IPS-NIHi11 (cell line): ENCODE measurements at regions not wholly inside any gene's neighbourhood (a gene's known extent, or its start where the extent isn't known, plus 50 kb on each side); places are given as distances from the start of the nearest gene placed in this dataset.
"Not testable (repeated sequence)": the region's sequence is repeated elsewhere in the genome, so short reads cannot be mapped to it uniquely, and the experiment has no call there.

Experiments used
- DNase-seq: peaks from one replicate; pipeline ENCODE4 v3.0.0; 2012; ENCODE audit warnings: mixed read lengths, low spot score

DNA sequence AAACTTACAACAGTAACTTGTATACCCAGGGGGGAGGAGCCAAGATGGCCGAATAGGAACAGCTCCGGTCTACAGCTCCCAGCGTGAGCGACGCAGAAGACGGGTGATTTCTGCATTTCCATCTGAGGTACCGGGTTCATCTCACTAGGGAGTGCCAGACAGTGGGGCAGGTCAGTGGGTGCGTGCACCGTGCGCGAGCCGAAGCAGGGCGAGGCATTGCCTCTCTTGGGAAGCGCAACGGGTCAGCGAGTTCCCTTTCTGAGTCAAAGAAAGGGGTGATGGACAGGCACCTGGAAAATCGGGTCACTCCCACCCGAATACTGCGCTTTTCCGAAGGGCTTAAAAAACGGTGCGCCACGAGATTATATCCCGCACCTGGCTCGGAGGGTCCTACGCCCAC is 278.8 kb downstream of the FAM47B start:
- DNase-seq: not testable (repeated sequence)

DNA sequence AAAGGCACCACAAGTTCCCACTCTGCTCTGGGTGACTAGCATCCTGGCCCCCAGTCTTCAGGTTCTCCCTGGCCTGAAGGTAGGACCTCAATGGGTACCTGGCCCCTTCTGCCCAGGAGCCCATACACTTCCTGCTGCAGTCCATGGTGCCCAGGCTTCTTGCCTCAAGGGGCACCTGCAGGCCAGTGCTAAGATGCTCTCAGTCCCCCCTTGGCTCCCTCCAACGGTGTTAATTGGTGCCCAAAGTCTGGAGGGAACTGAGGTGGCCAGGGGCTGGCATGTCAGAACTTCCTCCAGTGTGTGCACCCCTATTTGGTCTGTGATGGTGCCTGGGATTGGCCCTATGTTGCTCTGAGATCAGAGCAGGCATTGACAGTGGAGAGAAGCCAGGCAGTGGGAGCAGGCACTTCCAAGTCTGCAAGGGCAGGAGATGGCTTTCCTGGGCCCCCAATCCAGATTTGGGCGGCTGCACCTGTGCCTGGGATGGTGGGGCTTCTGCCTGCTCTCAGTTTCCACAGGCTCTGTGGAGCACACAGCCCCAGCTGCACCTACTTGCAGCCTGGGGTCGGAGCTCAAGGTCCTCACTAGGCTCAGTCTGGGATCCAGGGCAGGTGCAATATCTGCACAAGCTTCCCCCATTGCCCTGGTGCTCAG is 301.6 kb downstream of the FAM47B start:
- no peak for DNase-seq

DNA sequence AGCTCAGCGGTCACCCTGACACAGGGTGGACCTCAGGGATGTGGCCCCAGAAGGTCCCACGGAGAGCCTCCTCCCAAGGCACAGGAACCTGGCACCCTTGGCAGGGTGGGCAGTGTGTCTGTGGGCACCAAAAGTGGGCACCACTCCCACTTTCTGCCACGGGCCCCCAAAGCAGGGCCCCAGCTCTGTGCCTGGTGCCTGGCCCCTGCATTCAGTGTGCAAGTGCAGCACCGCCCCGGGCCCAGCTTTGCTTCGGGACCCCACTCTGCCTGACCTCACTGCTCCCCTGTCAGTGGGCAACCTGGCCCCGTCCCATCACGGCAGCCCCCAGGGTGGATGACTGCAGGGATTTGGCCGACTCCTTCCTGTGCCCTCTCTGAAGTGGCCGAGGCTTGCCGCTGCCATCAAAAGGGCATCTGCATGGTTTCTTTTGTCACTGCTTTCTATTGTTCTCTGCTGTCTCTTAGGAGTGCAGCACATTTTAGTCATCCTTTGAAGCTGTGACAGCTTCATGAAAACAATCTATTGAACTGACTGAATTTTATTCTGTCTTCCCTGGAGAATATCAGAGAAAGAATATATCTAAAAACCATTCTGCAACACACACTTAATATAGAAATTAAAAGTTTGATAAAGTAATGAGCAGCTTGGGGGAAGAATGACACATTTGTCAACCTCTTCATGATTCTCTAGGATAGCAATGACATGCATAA is 302.4 kb downstream of the FAM47B start:
- DNase-seq: no peak

DNA sequence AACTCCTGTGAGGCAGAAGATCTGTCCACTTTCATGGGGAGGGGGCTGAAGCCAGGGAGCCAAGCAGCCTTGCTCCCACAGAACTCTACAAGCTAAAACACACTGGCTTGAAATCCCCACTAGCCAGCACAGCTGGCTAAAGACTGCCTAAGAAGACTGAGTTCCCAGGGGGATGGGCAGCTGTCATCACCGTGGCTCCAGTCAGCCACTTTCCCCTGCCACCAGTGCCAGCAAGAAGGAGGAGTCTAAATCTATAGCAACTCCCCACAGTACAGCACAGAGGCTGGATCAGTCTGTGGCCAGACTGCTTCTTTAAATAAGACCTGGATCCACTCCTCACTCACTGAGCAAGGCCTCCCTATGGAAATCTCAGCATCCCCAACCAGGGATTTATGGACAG is 308.6 kb downstream of the FAM47B start:
- DNase-seq: no peak

DNA sequence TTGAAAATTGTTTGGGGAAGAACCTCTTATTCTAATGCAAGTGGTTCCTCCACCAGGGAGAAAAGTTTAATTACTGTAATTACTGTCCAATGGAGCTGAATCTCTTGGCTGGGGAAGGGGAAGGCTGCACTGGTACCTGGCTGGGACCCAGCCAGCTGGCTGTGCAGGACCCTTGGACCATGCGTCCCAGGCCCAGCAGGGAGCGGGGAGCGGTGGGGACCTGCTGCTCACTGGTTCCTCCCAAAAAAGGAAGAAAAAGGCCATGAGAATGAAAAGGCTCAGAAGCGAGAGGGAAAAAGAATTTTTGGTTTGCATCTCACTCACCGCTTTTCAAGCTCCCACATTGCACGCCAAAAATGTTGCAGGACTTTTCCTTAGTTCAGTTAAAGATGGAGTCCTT is 333.5 kb downstream of the FAM47B start:
- no peak for DNase-seq

DNA sequence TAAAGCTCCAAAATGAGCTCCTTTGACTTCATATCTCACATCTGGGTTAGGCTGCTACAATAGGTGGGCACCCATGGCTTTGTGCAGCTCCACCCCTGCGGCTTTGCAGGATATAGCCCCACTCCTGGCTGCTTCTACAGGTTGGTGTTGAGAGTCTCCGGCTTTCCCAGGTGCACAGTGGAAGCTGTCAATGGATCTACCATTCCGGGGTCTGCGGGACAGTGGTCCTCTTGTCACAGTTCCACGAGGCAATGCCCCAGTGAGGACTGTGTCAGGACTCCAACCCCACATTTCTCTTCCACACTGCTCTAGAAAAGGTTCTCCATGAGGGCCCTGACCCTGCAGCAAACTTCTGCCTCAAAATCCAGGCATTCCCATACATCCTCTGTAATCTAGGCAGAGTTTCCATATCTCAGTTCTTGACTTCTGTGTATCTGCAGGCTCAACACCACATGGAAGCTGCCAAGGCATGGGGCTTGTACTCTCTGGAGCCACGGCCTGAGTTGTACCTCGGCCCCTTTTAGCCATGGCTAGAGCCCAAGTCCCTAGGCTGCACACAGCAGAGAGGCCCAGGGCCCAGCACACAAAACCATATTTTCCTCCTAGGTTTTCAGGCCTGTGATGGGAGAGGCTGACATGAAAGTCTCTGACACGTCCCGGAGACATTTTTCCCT is 342.8 kb downstream of the FAM47B start:
- no peak for DNase-seq

DNA sequence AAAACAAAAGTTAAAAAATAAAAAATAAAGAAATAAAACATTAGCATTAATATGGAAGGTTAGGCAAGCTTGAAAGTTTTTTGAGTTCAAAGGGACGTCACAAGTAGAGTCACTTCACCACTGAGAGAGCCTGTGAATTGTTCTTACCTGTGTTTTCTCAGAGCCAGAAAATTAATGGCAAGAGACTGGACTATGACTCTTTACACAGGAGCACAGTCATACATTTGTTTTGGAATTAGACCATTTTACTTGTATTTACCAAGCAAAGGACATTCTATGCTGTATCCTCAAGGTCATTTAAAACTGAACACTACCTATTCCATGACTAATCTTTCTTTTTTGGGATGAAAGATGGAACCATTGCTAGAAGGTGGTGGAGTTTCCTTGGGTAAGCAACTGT is 346.1 kb downstream of the FAM47B start:
- DNase-seq: no peak

DNA sequence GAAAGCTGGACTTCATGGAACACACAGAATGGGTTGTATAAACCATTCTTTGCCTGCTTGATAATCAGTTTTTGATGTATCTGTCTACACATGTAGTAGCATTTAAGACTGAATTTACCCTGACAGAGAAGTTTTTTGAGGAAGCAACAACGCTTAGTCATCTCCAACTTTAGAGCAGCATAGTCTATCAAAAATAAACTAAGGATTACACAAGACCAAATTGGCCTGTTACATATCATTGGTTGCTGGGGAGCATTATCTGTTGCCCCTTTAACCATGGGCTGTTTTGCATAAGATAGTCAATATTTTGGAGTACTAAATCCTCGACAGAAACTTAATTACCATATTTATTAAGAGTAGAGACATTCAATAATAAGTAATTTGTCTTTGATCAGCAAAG is 347.4 kb downstream of the FAM47B start:
- no peak for DNase-seq

DNA sequence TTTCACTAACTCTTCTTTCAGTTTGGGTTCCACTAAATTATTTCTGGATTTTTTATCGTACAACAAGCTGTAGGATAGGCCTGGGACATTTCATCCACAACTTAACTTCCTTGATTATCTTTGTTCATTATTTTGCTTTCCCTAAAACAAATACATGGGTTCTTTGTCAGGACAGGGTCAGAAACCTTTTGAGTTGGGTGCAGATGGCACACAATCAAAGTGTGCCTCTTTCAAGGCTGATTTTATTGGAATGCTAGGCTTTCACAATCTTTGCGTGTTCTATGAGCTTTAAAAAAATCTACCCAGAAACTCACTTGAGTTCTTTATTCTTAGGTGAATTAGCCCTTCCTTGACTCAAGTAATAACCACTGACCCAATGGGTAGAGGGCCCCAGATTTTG is 348.4 kb downstream of the FAM47B start:
- no peak for DNase-seq

DNA sequence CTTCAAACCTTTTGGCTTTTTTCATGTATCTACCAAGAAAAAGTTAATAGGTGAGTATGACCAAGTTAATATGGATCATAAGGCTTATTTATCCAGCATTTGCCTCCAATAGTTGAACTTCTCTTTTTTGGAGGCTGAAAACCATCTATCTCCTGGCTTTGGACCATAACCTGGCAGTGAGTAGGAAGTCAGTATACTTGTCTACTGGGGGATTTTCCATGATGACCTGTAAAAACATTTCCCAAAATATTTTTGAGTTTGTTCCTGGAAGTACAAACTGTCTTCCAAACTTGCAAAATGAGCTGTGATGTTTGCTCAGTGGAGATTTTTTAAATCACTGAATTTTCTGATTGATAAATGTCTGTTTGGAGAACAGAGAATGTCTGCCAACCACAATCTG is 349.9 kb downstream of the FAM47B start:
- DNase-seq: no peak

DNA sequence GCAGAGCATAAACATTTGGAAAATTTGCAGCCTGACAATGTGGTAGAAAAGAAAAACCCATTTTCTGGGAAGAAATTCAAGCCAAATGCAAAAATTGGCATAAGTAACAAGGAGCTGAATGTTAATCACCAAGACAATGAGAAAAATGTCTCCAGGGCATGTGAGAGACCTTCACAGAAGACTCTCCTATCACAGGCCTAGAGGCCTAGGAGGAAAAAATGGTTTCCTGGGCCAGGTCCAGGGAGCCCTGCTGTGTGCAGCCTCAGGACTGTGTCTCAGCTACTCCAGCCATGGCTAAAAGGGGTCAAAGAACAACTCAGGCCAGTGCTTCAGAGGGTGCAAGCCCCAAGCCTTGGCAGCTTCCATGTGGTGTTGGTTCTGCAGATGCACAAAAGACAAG is 362.4 kb downstream of the FAM47B start:
- not testable (repeated sequence) for DNase-seq

DNA sequence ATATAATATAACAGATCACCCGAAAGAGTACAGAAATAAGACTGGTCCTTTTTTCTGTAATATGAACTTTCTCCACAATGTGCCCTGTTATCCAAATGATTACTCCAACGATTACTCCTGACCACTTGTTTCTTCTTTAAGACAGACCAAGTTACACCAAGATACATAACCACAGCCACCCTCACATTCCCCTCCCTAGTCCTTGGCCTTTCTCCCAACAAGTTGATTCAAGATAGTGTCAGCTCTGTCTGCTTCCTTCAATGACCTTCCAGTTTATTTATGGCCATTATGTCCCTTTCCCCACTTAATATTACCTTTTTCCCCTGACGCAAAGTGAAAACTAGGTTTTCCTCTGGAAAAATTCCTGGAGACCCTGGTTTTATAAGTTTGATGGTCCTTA is 397.2 kb downstream of the FAM47B start:
- no peak for DNase-seq

DNA sequence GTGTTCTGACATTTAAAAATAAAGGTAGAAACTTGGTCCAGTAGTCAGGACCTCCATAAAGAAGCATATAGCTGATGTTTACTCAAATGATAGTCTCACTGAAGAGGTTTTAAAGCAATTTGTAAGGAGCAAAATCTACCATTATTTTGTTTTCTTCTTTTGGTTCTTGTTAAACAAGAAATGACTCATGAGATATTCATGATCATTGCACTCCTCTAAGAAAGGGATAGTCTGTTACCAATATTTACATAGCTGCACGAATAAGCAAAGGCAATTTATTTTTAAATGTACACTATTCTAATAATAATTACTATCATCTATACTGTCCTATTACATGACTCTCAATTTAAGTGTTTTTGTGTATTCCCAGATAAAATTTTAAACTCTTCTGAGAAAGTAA is 397.9 kb downstream of the FAM47B start:
- DNase-seq: no peak

DNA sequence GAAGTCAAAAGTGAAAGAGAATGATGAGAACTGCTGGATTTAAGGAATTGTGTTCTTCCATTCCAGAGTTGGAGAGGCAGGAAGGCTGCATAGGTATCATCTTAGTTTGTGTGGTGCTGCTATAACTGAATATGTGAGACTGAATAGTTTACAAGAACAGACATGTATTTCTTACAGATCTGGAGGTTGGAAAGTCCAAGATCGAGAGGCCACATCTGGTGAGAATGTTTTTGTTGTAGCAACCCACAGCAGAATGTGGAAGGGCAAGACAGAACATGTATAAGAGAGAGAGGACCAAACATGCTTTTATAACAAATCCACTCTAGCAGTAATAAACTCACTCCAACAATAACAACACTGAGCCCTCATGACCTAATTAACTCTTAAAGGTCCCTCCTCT is 408.6 kb downstream of the FAM47B start:
- no peak for DNase-seq

DNA sequence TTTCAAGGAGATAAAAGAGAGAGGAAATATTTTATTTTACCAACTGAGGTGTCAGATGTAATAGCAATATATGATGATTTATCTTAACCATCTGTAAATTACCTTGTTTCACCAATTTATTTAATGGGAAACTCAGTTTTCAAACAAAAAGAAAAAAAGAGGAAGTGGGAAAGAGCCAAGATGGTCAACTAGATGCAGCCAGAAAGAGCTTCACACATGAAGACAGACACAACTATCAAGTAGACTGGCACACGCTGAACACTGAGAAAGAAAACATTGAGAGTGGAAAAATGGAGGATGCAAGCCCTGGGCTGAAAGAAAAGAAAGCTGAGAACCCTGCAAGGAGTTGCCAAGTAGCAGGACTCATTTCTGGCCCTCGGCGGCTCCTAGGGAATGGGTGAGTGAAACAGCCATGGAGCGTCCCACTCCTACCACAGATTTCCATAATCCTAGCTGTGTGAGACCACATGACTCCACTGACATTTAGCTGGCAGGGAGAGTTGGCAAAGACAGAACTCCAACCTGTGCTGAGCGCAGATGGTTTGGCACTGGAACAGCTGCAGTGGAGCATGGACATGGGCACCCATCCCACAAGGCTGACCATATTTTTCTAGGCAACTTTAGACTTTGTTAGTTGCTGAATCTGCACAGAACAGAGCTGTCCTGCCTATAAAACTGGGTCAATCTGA is 409.3 kb downstream of the FAM47B start:
- DNase-seq: no peak

DNA sequence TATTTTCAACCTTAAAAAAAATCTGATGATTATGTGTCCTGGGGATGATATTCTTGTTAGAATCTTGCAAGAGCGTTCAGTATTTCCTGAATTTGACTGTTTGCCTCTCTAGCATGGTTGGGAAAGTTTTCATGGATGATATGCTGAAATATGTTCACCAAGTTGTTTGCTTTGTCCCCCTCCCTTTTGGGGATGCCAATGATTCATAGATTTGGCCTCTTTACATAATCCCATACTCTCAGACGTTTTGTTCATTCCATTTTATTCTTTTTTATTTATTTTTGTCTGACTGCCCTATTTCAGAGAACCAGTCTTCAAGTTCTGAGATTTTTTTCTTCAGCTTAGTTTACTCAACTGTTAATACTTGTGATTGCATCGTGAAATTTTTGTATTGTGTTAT is 415.1 kb downstream of the FAM47B start:
- no peak for DNase-seq

DNA sequence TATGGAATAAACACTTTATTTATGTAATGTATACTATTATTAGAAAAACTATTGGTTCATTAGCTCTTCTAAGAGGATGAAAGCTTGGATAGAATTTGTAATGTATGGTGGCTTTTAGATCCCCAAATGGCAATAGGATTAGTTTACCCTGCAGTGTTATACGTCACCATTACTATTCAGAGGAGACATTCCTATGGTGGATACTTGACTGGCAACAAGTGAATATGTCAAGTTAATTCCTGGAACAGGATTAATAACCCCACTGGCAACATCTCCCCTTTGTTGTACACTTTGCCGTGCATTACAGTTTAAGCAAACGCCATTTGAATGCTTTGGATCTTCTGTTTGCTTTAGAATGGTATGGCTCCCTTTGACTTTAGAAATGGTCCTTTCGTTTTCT is 420.3 kb downstream of the FAM47B start:
- no peak for DNase-seq

DNA sequence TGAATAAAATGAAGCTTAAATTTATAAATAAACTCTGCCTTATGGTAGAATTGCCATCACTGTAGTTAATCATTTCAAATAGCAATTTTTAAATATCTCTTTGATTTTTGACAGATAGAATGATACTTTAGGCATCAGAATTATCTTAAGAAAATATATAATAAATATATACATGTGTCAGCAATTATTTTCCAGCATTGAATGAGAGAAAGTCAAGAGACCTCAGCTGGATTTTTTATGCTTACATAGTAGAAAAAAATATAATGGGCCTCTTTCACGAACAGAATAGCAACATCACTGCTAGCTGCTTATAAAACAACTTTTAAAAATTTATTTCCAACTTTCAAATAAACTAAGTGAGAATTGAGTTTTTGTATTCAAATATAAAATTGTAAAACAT is 424.0 kb upstream of the MAGEB16 start:
- DNase-seq: no peak

DNA sequence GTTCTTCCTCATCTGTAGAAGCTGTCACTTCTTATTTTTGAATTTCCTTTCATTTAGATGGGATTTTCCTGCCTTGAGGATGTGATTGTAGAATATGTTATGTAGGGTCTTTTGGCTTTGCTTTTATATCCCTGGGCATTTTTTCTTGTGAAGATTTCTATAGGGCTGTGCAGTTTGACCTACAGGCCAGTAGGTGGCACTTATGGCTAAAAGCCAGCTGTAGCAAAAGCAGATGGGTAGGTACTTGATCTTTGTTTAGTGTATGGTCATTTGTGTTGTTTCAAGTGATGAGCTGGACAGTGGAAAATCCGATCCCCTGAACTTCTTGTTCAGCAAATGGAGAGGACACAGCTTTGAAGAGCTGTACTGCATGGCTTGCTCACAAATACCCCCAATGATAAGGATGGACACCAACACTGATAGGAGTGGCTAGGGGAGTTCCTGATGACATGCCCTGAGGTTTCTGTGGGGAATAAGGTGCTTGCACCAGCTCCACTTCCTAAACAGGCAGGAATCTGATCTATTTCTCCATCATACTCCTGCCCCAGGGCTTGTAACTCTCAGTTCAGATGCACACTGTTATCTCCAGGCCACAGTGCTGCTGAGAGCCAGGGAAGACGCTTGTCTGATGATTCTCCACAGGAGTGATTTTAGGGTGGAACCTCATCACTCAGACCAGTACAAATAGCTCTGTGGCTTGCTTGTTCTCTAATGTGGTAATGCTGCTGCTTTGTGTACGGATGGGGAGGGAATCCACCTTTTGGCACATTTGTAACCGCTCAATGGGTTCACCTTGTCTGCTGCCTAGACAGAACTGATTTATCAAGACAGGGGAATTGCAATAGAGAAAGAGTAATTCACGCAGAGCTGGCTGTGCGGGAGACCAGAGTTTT is 417.1 kb upstream of the MAGEB16 start:
- DNase-seq: peak; percentile 10

DNA sequence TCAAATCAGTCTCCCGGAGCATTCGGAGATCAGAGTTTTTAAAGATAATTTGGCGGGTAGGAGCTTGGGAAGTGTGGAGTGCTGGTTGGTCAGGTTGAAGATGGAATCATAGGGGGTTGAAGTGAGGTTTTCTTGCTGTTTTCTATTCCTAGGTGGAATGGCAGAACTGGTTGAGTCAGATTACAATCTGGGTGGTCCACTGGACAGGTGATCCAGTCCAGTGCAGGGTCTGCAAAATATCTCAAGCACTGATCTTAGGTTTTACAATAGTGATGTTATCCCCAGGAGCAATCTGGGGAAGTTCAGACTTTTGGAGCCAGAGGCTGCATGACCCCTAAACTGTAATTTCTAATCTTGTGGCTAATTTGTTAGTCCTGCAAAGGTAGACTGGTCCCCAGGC is 416.4 kb upstream of the MAGEB16 start:
- DNase-seq: not testable (repeated sequence)

DNA sequence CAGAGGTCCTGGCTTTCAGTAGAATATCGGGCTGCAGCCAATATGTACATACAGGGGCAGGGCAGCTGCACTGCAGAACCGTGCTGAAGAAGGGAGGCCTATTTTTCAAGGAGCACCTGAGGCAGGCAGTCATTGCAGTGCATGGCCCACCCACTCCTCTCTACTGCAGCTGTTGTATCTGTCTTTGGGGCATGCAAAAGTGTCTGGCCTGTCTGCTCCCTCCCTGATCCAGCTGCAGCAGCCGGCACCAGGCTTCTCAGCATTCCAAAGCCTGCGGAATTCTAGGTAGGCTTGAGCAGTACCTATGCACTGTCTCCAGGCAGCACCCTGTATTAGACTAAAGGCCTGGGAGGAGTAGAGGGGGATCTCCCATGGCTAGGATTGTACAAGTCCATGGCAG is 415.2 kb upstream of the MAGEB16 start:
- no peak for DNase-seq

DNA sequence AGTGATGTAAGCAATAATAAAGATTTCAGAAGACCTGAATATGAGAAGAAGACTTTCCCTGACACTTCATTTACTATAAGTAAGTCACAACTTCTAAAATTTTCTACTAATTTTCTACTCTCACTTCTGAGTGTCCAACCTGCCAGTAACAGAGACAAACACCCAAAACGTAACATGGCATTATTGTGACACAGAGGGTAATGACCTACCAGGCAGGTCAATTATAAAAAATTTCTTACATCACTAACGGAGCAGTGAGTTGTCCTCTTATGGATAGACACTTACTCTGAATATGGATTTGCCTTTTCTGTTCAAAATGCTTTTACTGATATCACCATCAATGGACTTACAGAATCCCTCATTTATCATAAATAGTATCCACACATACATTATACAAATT is 405.9 kb upstream of the MAGEB16 start:
- no peak for DNase-seq
